Kidney (tissue), 13 donors: ENCODE measurements at regions not wholly inside any gene's neighbourhood (a gene's known extent, or its start where the extent isn't known, plus 50 kb on each side); places are given as distances from the start of the nearest gene placed in this dataset.
"Not testable (repeated sequence)": the region's sequence is repeated elsewhere in the genome, so short reads cannot be mapped to it uniquely, and the experiment has no call there.

Experiments used
- DNase-seq, 5 donors: peaks; one replicate each; pipeline ENCODE4 v3.0.0-alpha.2; 2013 to 2020
- FAIRE-seq: peaks from 2 replicates; lab custom pipeline; 2012; peaks lifted over from hg19 to GRCh38; lab: Jason Lieb, UNC
- H3K27ac ChIP-seq, 2 donors: one replicate each; pipeline ENCODE4 v1.7.0; 2013; ENCODE audit warnings: low read depth in 2 of 2, low read length in 2 of 2, inconsistent platforms in 1 of 2
- H3K27me3 ChIP-seq: one replicate; pipeline ENCODE4 v1.7.1; 2013; ENCODE audit warnings: low read length, inconsistent platforms; ENCODE audit not compliant: control insufficient read depth, insufficient read depth
- H3K36me3 ChIP-seq, 3 donors: one replicate each; pipeline versions ENCODE4 v1.7.0 to v1.7.1; 2013; ENCODE audit warnings: low read length in 3 of 3, control low read depth in 1 of 3, inconsistent platforms in 1 of 3; ENCODE audit not compliant: insufficient read depth in 3 of 3, control insufficient read depth in 2 of 3
- H3K4me1 ChIP-seq, 3 donors: one replicate each; pipeline versions ENCODE4 v1.7.0 to v1.7.1; 2013; ENCODE audit warnings: low read length in 3 of 3, inconsistent platforms in 1 of 3, low read depth in 1 of 3; ENCODE audit not compliant: control insufficient read depth in 2 of 3, insufficient read depth in 2 of 3
- H3K4me3 ChIP-seq, 3 donors: one replicate each; pipeline versions ENCODE4 v1.7.0 to v1.8.1; 2013; ENCODE audit warnings: low read length in 3 of 3, control low read depth in 1 of 3, inconsistent platforms in 1 of 3
- H3K9ac ChIP-seq, 3 donors: one replicate each; pipeline versions ENCODE4 v1.7.0 to v1.7.1; 2013; ENCODE audit warnings: low read length in 3 of 3, control low read depth in 1 of 3, inconsistent platforms in 1 of 3
- H3K9me3 ChIP-seq, 3 donors: one replicate each; pipeline versions ENCODE4 v1.7.0 to v1.7.1; 2013; ENCODE audit warnings: low read length in 3 of 3, control low read depth in 1 of 3, inconsistent platforms in 1 of 3; ENCODE audit not compliant: control insufficient read depth in 2 of 3, insufficient read depth in 1 of 3
- intact Hi-C: fragments of 100-400 bp; cut with DNase I; formaldehyde crosslinking; loops from one replicate; pipeline ENCODE4 v1.11.1; 2022
- TF ChIP-seq, protein P1 (sequence below): IDR thresholded peaks from 3 replicates; pipeline ENCODE4 v1.5.1; 2012; ENCODE audit warnings: mild to moderate bottlenecking, moderate library complexity, borderline replicate concordance; ENCODE audit not compliant: insufficient read depth; ENCODE audit errors: extremely low read depth
- donor health status: control.
- donor health status: control.
- donor health status: control.
- donor health status: control.
- donor health status: control.
- donor health status: DM: yes; HTN: yes; CAD: no.
- donor health status: Normal renal cell carcinoma (clear cell type).

- FAIRE-seq (no peak), DNase-seq (no peak)
- Histone ChIP-seq H3K4me3 (no peak overlapping the region), H3K27me3 (no peaks in the 10 kb centered on the region), H3K4me1 (no peaks in the 10 kb centered on the region), H3K36me3 (no peaks in the 10 kb centered on the region), H3K9ac (no peak overlapping the region), H3K27ac (no peak overlapping the region), H3K9me3 (no peaks in the 10 kb centered on the region)
- TF ChIP-seq, protein P1, sequence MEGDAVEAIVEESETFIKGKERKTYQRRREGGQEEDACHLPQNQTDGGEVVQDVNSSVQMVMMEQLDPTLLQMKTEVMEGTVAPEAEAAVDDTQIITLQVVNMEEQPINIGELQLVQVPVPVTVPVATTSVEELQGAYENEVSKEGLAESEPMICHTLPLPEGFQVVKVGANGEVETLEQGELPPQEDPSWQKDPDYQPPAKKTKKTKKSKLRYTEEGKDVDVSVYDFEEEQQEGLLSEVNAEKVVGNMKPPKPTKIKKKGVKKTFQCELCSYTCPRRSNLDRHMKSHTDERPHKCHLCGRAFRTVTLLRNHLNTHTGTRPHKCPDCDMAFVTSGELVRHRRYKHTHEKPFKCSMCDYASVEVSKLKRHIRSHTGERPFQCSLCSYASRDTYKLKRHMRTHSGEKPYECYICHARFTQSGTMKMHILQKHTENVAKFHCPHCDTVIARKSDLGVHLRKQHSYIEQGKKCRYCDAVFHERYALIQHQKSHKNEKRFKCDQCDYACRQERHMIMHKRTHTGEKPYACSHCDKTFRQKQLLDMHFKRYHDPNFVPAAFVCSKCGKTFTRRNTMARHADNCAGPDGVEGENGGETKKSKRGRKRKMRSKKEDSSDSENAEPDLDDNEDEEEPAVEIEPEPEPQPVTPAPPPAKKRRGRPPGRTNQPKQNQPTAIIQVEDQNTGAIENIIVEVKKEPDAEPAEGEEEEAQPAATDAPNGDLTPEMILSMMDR: no peak
- intact Hi-C loops: no loop called here
These were observed 350.5 kb upstream of the WWC1 start for GRCh38 chr5:167940911-167941310.

DNA sequence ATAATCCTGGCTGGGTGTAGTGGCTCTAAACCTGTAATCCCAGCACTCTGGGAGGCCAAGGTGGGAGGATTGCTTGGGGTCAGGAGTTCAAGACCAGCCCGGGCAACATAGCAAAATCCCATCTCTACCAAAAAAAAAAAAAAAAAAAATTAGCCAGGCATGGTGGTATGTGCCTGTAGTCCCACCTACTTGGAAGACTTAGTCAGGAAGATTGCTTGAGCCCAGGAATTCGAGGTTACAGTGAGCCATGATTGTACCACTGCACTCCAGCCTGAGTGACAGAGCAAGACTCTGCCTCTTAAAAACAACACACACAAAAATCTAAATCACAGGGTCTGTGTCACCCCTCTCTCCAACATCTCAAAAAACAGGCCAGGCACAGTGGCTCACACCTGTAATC, 349.9 kb upstream of the WWC1 start:
- intact Hi-C loops: not testable (repeated sequence)

GRCh38 chr5:167943343-167943742, 348.1 kb upstream of the WWC1 start:
- Histone ChIP-seq H3K27ac (no peak overlapping the region), H3K4me1 (no peaks in the 10 kb centered on the region), H3K4me3 (no peak overlapping the region), H3K9me3 (no peaks in the 10 kb centered on the region), H3K27me3 (no peaks in the 10 kb centered on the region), H3K36me3 (no peaks in the 10 kb centered on the region), H3K9ac (no peak overlapping the region)
- TF ChIP-seq, protein P1: no peak
- intact Hi-C loops: no loop called here
- FAIRE-seq: no peak
- no peak for DNase-seq

More for the DNA sequence above, 349.9 kb upstream of the WWC1 start:
- not testable (repeated sequence) for H3K9ac ChIP-seq, H3K9me3 ChIP-seq, DNase-seq, H3K27ac ChIP-seq, H3K4me3 ChIP-seq, H3K36me3 ChIP-seq, H3K27me3 ChIP-seq, FAIRE-seq, H3K4me1 ChIP-seq

DNA sequence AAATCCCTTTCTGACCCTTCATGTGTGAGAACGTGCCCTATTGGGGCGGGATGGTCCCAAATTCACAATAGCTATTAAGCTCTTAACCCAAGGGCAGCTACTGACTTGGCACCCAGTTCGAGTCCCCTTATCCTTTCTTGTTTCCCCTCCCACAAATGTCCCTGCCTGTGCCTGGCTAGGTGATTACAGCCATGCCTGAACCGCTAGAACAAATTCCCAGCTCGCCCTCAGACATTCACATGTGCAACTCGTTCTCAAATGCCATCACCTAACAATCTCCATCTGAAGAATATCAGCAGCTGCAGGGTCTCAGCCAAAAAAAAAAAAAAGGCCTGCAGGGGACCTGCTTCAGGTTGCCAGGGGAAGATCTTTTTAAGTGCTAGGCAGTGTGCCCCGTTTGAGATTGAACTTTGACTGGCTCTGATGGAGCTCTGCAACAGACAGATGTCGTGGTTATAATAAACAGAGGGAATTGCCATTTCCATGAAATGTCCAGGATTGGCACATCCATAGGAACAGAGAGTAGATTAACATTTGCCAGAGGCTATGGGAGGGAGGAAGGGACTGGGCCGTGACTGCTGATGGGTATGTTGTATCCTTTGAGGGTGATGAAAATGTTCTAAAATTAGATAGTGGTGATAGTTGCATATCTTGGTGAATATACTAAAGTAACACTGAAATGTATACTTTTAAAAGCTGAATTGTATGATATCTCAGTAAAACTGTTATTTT, 347.2 kb upstream of the WWC1 start:
- TF ChIP-seq, protein P1: no peak
- Histone ChIP-seq H3K27me3 (no peaks in the 10 kb centered on the region), H3K9ac (no peak overlapping the region), H3K4me3 (no peak overlapping the region), H3K4me1 (no peaks in the 10 kb centered on the region), H3K9me3 (no peaks in the 10 kb centered on the region), H3K36me3 (no peaks in the 10 kb centered on the region), H3K27ac (no peak overlapping the region)
- intact Hi-C loops: no loop called here
- DNase-seq (no peak), FAIRE-seq (no peak)
